CD14-positive monocyte (primary cell): ENCODE measurements at regions not wholly inside any gene's neighbourhood (a gene's known extent, or its start where the extent isn't known, plus 50 kb on each side); places are given as distances from the start of the nearest gene placed in this dataset.

Experiments
- DNase-seq, 3 donors: peaks; one replicate each; pipeline ENCODE4 v3.0.0-alpha.2; 2011 to 2022
- H2AFZ ChIP-seq: 2 replicates; pipeline ENCODE4 v1.6.0; 2012; ENCODE audit warnings: mild to moderate bottlenecking, low read depth, low read length, inconsistent platforms; ENCODE audit not compliant: insufficient read depth, poor library complexity, severe bottlenecking
- H3K27ac ChIP-seq, 2 donors: 1 replicate in 1 of 2; 2 replicates in 1 of 2; pipeline ENCODE4 v1.5.1; 2012 to 2013; ENCODE audit warnings: low read length in 2 of 2, control low read depth in 1 of 2, inconsistent platforms in 1 of 2, low read depth in 1 of 2, mild to moderate bottlenecking in 1 of 2
- H3K27me3 ChIP-seq, 2 donors: one replicate each; pipeline versions ENCODE4 v1.6.0 to v1.6.1; 2011 to 2013; ENCODE audit warnings: low read length in 2 of 2; ENCODE audit not compliant: control insufficient read depth in 2 of 2, insufficient read depth in 2 of 2
- H3K36me3 ChIP-seq, 2 donors: replicated peaks in 1 of 2; 1 replicate in 1 of 2; 2 replicates in 1 of 2; pipeline versions ENCODE4 v1.5.1 to v1.6.1; 2012 to 2013; ENCODE audit warnings: low read length in 2 of 2, control low read depth in 1 of 2, inconsistent platforms in 1 of 2, mild to moderate bottlenecking in 1 of 2; ENCODE audit not compliant: insufficient read depth in 2 of 2, control insufficient read depth in 1 of 2
- H3K4me1 ChIP-seq, 2 donors: 1 replicate in 1 of 2; 2 replicates in 1 of 2; pipeline versions ENCODE4 v1.5.1 to v1.6.1; 2012 to 2013; ENCODE audit warnings: low read length in 2 of 2, control low read depth in 1 of 2, inconsistent platforms in 1 of 2, mild to moderate bottlenecking in 1 of 2, moderate library complexity in 1 of 2; ENCODE audit not compliant: insufficient read depth in 2 of 2, control insufficient read depth in 1 of 2
- H3K4me2 ChIP-seq: replicated peaks from 2 replicates; pipeline ENCODE3; 2012; ENCODE audit warnings: low read length, moderate library complexity, mild to moderate bottlenecking; ENCODE audit not compliant: poor library complexity, severe bottlenecking; ENCODE audit errors: extremely low read depth
- H3K4me3 ChIP-seq, 3 experiments: fragments of 200-600 bp in 1 of 3; sonication (generic) in 1 of 3; replicated peaks in 1 of 3; 1 replicate in 2 of 3; 2 replicates in 1 of 3; pipeline ENCODE4 v1.5.1; 2011 to 2013; ENCODE audit warnings: low read length in 3 of 3, mild to moderate bottlenecking in 3 of 3, control low read depth in 2 of 3, low read depth in 2 of 3, inconsistent platforms in 1 of 3, moderate library complexity in 1 of 3
- H3K79me2 ChIP-seq: 2 replicates; pipeline ENCODE4 v1.6.0; 2012; ENCODE audit warnings: mild to moderate bottlenecking, control low read depth, inconsistent platforms, low read length, moderate library complexity; ENCODE audit not compliant: insufficient read depth
- H3K9ac ChIP-seq: 2 replicates; pipeline ENCODE4 v1.6.0; 2017; ENCODE audit warnings: low read length, mild to moderate bottlenecking; ENCODE audit not compliant: insufficient read depth, poor library complexity, severe bottlenecking
- H3K9me3 ChIP-seq, 2 donors: replicated peaks in 1 of 2; 1 replicate in 1 of 2; 2 replicates in 1 of 2; pipeline versions ENCODE4 v1.5.1 to v1.6.1; 2012 to 2013; ENCODE audit warnings: low read length in 2 of 2, control low read depth in 1 of 2; ENCODE audit not compliant: control insufficient read depth in 1 of 2, insufficient read depth in 1 of 2
- H4K20me1 ChIP-seq: 2 replicates; pipeline ENCODE4 v1.6.0; 2012; ENCODE audit warnings: mild to moderate bottlenecking, low read length, control low read depth, moderate library complexity; ENCODE audit not compliant: insufficient read depth
- H3K27ac Mint-ChIP-seq, 7 donors: one replicate each; pipeline ENCODE4 v1.8.0; 2020; ENCODE audit warnings: mild to moderate bottlenecking in 7 of 7, mixed read lengths in 7 of 7, moderate library complexity in 6 of 7, inconsistent platforms in 2 of 7
- H3K27me3 Mint-ChIP-seq, 3 donors: one replicate each; pipeline ENCODE4 v1.8.0; 2021 to 2022; ENCODE audit warnings: low read depth in 3 of 3, mild to moderate bottlenecking in 3 of 3, mixed read lengths in 3 of 3, moderate library complexity in 3 of 3, inconsistent platforms in 1 of 3
- H3K36me3 Mint-ChIP-seq, 2 donors: one replicate each; pipeline ENCODE4 v1.8.0; 2020; ENCODE audit warnings: mixed read lengths in 2 of 2, inconsistent platforms in 1 of 2, mild to moderate bottlenecking in 1 of 2
- H3K4me1 Mint-ChIP-seq: one replicate; pipeline ENCODE4 v1.8.0; 2020; ENCODE audit warnings: mild to moderate bottlenecking, mixed read lengths
- H3K4me3 Mint-ChIP-seq, 2 donors: one replicate each; pipeline ENCODE4 v1.8.0; 2020; ENCODE audit warnings: mild to moderate bottlenecking in 2 of 2, mixed read lengths in 2 of 2, moderate library complexity in 1 of 2
- H3K9me3 Mint-ChIP-seq, 7 donors: one replicate each; pipeline ENCODE4 v1.8.0; 2020 to 2022; ENCODE audit warnings: mixed read lengths in 7 of 7, mild to moderate bottlenecking in 6 of 7, moderate library complexity in 6 of 7, inconsistent platforms in 2 of 7
- CTCF ChIP-seq: fragments of 200-600 bp; IDR thresholded peaks from one replicate; pipeline ENCODE4 v1.8.0; 2022; ENCODE audit warnings: antibody characterized with exemption, mild to moderate bottlenecking
- WGBS: methylation state at CpG from one replicate; pipeline ENCODE4 v1.1.5; 2013; ENCODE audit warnings: missing lambda C conversion rate; ENCODE audit not compliant: insufficient coverage; 5-methylcytosine and 5-hydroxymethylcytosine counted together
- intact Hi-C, 2 donors: fragments of 100-400 bp; cut with micrococcal nuclease; formaldehyde crosslinking; loops; one replicate each; pipeline versions ENCODE4 v1.15.0 to v1.15.1; 2023

DNA sequence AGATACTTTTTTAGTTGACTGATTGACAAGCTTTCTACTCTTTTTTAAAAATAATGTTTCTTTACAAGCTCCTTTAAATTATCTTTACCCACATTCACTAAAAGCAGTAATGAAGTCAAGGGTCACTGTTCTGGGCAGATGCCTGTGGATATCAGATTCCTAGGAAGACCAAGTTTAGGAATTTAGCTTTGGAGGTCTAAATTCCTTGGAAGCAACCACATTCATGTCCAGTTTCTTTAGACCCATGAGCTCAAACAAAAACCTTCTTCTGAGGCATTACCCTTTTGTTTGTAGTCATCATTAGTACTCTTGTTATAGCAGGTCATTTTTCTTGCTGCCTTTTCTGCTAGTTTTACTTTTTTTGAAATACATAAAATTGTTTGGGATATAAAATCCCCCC lies 462.9 kb upstream of the JAG1 start:
- H3K36me3 Mint-ChIP-seq: no peaks in the 10 kb centered on the region
- no peak overlapping the region for H3K4me3 Mint-ChIP-seq
- Histone ChIP-seq H3K27ac (no peak overlapping the region), H3K27me3 (no peaks in the 10 kb centered on the region), H2AFZ (no peak overlapping the region), H3K4me2 (no peak overlapping the region), H3K4me1 (no peaks in the 10 kb centered on the region), H3K4me3 (no peak overlapping the region), H3K9ac (no peak overlapping the region), H3K36me3 (no peaks in the 10 kb centered on the region), H4K20me1 (no peaks in the 10 kb centered on the region), H3K9me3 (no peaks in the 10 kb centered on the region), H3K79me2 (no peaks in the 10 kb centered on the region)
- peaks cover 0 to 3% (median 0%) of the 10 kb centered on the region in 7 donors for H3K9me3 Mint-ChIP-seq
- no peak for DNase-seq
- H3K27ac Mint-ChIP-seq: no peak overlapping the region
- peaks cover 0 to 2% (median 2%) of the 10 kb centered on the region in 3 donors for H3K27me3 Mint-ChIP-seq
- no peak for TF ChIP-seq CTCF
- intact Hi-C loops: no loop called here
- no peaks in the 10 kb centered on the region for H3K4me1 Mint-ChIP-seq

GRCh38 chr20:11137688-11138087 lies 463.9 kb upstream of the JAG1 start:
- no peaks in the 10 kb centered on the region for H4K20me1 ChIP-seq
- intact Hi-C loops: no loop called here
- no peak overlapping the region for H2AFZ ChIP-seq

More at GRCh38 chr20:11137688-11138087, 463.9 kb upstream of the JAG1 start:
- no CpG with 5 or more reads among the region's 3 CpGs for WGBS
- Histone ChIP-seq H3K79me2 (no peaks in the 10 kb centered on the region), H3K4me2 (no peak overlapping the region), H3K9ac (no peak overlapping the region), H3K9me3 (no peaks in the 10 kb centered on the region), H3K27ac (no peak overlapping the region), H3K36me3 (no peaks in the 10 kb centered on the region), H3K4me1 (no peaks in the 10 kb centered on the region), H3K4me3 (no peak overlapping the region), H3K27me3 (no peaks in the 10 kb centered on the region)
- Mint-ChIP-seq H3K36me3 (no peaks in the 10 kb centered on the region), H3K27me3 (peaks cover 0 to 2% (median 0%) of the 10 kb centered on the region in 3 donors), H3K9me3 (peaks cover 0 to 4% (median 0%) of the 10 kb centered on the region in 7 donors), H3K27ac (no peak overlapping the region), H3K4me3 (no peak overlapping the region), H3K4me1 (no peaks in the 10 kb centered on the region)
- no peak for TF ChIP-seq CTCF
- no peak for DNase-seq
